SK-N-SH (cell line): ENCODE measurements at regions not wholly inside any gene's neighbourhood (a gene's known extent, or its start where the extent isn't known, plus 50 kb on each side); places are given as distances from the start of the nearest gene placed in this dataset.
"Not testable (repeated sequence)": the region's sequence is repeated elsewhere in the genome, so short reads cannot be mapped to it uniquely, and the experiment has no call there.

Source experiments
- CTCF ChIA-PET: fragments of 300-600, 350-600 bp; formaldehyde crosslinking; extraction: SDS; loops from one replicate; lab custom pipeline; 2021; lab: Yijun Ruan, JAX
- POLR2A ChIA-PET: fragments of 350-600 bp; sonication (Branson Sonifier 250); formaldehyde crosslinking; extraction: SDS; loops from one replicate; lab custom pipeline; 2020; ENCODE audit warnings: antibody characterized with exemption, inconsistent platforms; lab: Yijun Ruan, JAX
- DNase-seq: peaks from one replicate; pipeline ENCODE4 v3.0.0; 2012
- H2AFZ ChIP-seq: fragments of 200-600 bp; sonication (generic); 2 replicates; pipeline ENCODE4 v1.8.1; 2016; ENCODE audit warnings: antibody characterized with exemption, mild to moderate bottlenecking, low read depth
- H3F3A ChIP-seq: fragments of 200-600 bp; sonication (generic); replicated peaks from 2 replicates; pipeline ENCODE3; 2016; ENCODE audit warnings: antibody characterized with exemption, mild to moderate bottlenecking; ENCODE audit not compliant: insufficient read depth
- H3K27ac ChIP-seq, 2 experiments: fragments of 200-500 bp in 1 of 2; fragments of 200-600 bp in 1 of 2; sonication (Bioruptor generic) in 1 of 2; sonication (generic), shearing (Covaris generic) in 1 of 2; 2 replicates each; pipeline versions ENCODE4 v1.5.1 to v1.6.1; 2014 to 2016; ENCODE audit warnings: low read depth in 2 of 2, inconsistent platforms in 1 of 2, low read length in 1 of 2, mild to moderate bottlenecking in 1 of 2, mixed read lengths in 1 of 2
- H3K27me3 ChIP-seq: fragments of 200-600 bp; sonication (generic), shearing (Covaris generic); 2 replicates; pipeline ENCODE4 v1.6.1; 2016; ENCODE audit warnings: mixed run types; ENCODE audit not compliant: insufficient read depth
- H3K36me3 ChIP-seq, 2 experiments: fragments of 200-500 bp in 1 of 2; fragments of 200-600 bp in 1 of 2; sonication (Bioruptor generic) in 1 of 2; sonication (generic) in 1 of 2; replicated peaks in 1 of 2; 2 replicates each; pipeline versions ENCODE3 to v1.5.1; 2014 to 2016; ENCODE audit warnings: low read length in 1 of 2, mild to moderate bottlenecking in 1 of 2; ENCODE audit not compliant: insufficient read depth in 2 of 2, control insufficient read depth in 1 of 2
- H3K4me1 ChIP-seq, 2 experiments: fragments of 200-500 bp in 1 of 2; fragments of 200-600 bp in 1 of 2; sonication (Bioruptor generic) in 1 of 2; sonication (generic), shearing (Covaris generic) in 1 of 2; 2 replicates each; pipeline versions ENCODE4 v1.5.1 to v1.6.1; 2014 to 2016; ENCODE audit warnings: low read depth in 1 of 2, low read length in 1 of 2, mixed run types in 1 of 2; ENCODE audit not compliant: insufficient read depth in 2 of 2, control insufficient read depth in 1 of 2
- H3K4me2 ChIP-seq: fragments of 200-600 bp; sonication (generic), shearing (Covaris generic); 2 replicates; pipeline ENCODE4 v1.6.1; 2017; ENCODE audit warnings: mixed run types
- H3K4me3 ChIP-seq, 2 experiments: fragments of 200-500 bp in 1 of 2; fragments of 200-600 bp in 1 of 2; sonication (Bioruptor generic) in 1 of 2; sonication (generic), shearing (Covaris generic) in 1 of 2; 2 replicates each; pipeline versions ENCODE4 v1.5.1 to v1.8.1; 2014 to 2016; ENCODE audit warnings: low read depth in 2 of 2, inconsistent platforms in 1 of 2, low read length in 1 of 2, mild to moderate bottlenecking in 1 of 2, mixed read lengths in 1 of 2, moderate library complexity in 1 of 2
- H3K79me2 ChIP-seq: fragments of 200-600 bp; sonication (generic); 2 replicates; pipeline ENCODE4 v1.8.1; 2017; ENCODE audit warnings: mild to moderate bottlenecking; ENCODE audit not compliant: insufficient read depth
- H3K9ac ChIP-seq: fragments of 200-600 bp; sonication (generic); 2 replicates; pipeline ENCODE4 v1.6.1; 2017; ENCODE audit warnings: mixed run types
- H3K9me2 ChIP-seq: fragments of 200-600 bp; sonication (generic); 2 replicates; pipeline ENCODE4 v1.6.1; 2017; ENCODE audit warnings: mixed run types
- H3K9me3 ChIP-seq: fragments of 200-600 bp; sonication (generic); 2 replicates; pipeline ENCODE4 v1.6.1; 2017; ENCODE audit warnings: mixed run types, mild to moderate bottlenecking, moderate library complexity
- H4K20me1 ChIP-seq: fragments of 200-600 bp; sonication (generic); 2 replicates; pipeline ENCODE4 v1.6.1; 2017; ENCODE audit warnings: mild to moderate bottlenecking, mixed run types; ENCODE audit not compliant: insufficient read depth
- ELF1 ChIP-seq: IDR thresholded peaks from 2 replicates; pipeline ENCODE4 v1.4.0; 2012
- EP300 ChIP-seq, 2 experiments: IDR thresholded peaks; 2 replicates each; pipeline versions ENCODE4 v1.4.0 to v1.6.1; 2012; ENCODE audit warnings: borderline replicate concordance in 1 of 2, low read depth in 1 of 2, low read length in 1 of 2
- EZH2phosphoT487 ChIP-seq: fragments of 200-600 bp; sonication (generic); IDR thresholded peaks from 2 replicates; pipeline ENCODE4 v1.6.1; 2017; ENCODE audit warnings: low read depth, mixed run types, mild to moderate bottlenecking, antibody characterized with exemption, moderate library complexity, borderline replicate concordance
- FOSL2 ChIP-seq: IDR thresholded peaks from 2 replicates; pipeline ENCODE4 v1.4.0; 2012; ENCODE audit warnings: low read depth, mild to moderate bottlenecking, moderate library complexity, borderline replicate concordance
- FOXM1 ChIP-seq: IDR thresholded peaks from 2 replicates; pipeline ENCODE4 v1.4.0; 2012; ENCODE audit warnings: low read depth, mild to moderate bottlenecking
- GATA2 ChIP-seq: sonication (generic); formaldehyde crosslinking; IDR thresholded peaks from 2 replicates; pipeline ENCODE4 v1.5.0; 2020; ENCODE audit warnings: mild to moderate bottlenecking, missing genetic modification reagents
- IRF3 ChIP-seq: fragments of 150-350 bp; IDR thresholded peaks from 2 replicates; pipeline ENCODE4 v1.6.1; 2016; ENCODE audit warnings: mild to moderate bottlenecking, low read depth, low read length
- MXI1 ChIP-seq: IDR thresholded peaks from 2 replicates; pipeline ENCODE4 v1.6.1; 2012; ENCODE audit warnings: mild to moderate bottlenecking, low read depth, low read length, improper control_type of control experiment
- NRF1 ChIP-seq: IDR thresholded peaks from 2 replicates; pipeline ENCODE4 v1.6.1; 2012; ENCODE audit warnings: low read depth, mild to moderate bottlenecking, low read length
- RAD21 ChIP-seq: IDR thresholded peaks from 2 replicates; pipeline ENCODE4 v1.6.1; 2012; ENCODE audit warnings: mild to moderate bottlenecking, low read length
- RCOR1 ChIP-seq: fragments of 150-350 bp; IDR thresholded peaks from 2 replicates; pipeline ENCODE4 v1.6.1; 2017; ENCODE audit warnings: antibody characterized with exemption, low read length
- RXRA ChIP-seq: IDR thresholded peaks from 2 replicates; pipeline ENCODE4 v1.4.0; 2012; ENCODE audit warnings: low read depth, mild to moderate bottlenecking, borderline replicate concordance
- SMC3 ChIP-seq: IDR thresholded peaks from 2 replicates; pipeline ENCODE4 v1.6.1; 2012; ENCODE audit warnings: low read depth, low read length, improper control_type of control experiment
- TAF1 ChIP-seq: IDR thresholded peaks from 2 replicates; pipeline ENCODE4 v1.6.1; 2012; ENCODE audit warnings: low read depth, mild to moderate bottlenecking, low read length, moderate library complexity, borderline replicate concordance
- TCF12 ChIP-seq: IDR thresholded peaks from 2 replicates; pipeline ENCODE4 v1.4.0; 2012
- TEAD4 ChIP-seq: IDR thresholded peaks from 2 replicates; pipeline ENCODE4 v1.4.0; 2012; ENCODE audit warnings: mild to moderate bottlenecking, borderline replicate concordance; ENCODE audit not compliant: insufficient read depth
- USF2 ChIP-seq: fragments of 150-350 bp; IDR thresholded peaks from 2 replicates; pipeline ENCODE4 v1.6.1; 2017; ENCODE audit warnings: antibody characterized with exemption, low read length, low read depth, borderline replicate concordance
- YY1 ChIP-seq: IDR thresholded peaks from 2 replicates; pipeline ENCODE4 v1.4.0; 2012; ENCODE audit warnings: low read depth, mild to moderate bottlenecking
- ZBTB33 ChIP-seq: IDR thresholded peaks from 2 replicates; pipeline ENCODE4 v1.4.0; 2012; ENCODE audit warnings: low read depth, borderline replicate concordance
- WGBS: methylation state at CpG from one replicate; pipeline ENCODE4 v1.1.6; 2017; ENCODE audit warnings: low lambda C conversion rate; 5-methylcytosine and 5-hydroxymethylcytosine counted together
- TF ChIP-seq, protein P1 (sequence below): IDR thresholded peaks from 2 replicates; pipeline ENCODE4 v1.4.0; 2012; ENCODE audit warnings: low read depth, borderline replicate concordance

DNA sequence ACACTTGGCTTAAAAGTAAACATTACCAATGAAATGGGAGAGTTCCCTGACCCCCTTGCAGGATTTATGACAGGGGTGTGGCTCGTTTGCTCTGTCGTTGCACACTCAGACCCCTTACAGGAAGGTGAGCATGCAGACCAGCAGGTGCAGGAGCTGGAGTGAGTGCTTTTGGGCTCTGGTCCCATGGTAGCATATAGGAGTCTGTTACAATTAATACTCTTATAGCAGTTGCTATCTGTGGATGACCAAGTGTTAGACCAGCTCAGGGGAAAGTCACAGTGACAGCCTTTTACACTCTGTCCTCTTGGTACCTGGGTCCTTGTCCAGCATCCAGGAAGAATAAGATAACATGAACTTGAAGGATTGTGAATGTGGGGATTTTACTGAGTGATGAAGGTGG is 1177.5 kb downstream of the NSUN3 start:
- CTCF ChIA-PET: no interaction called here
- WGBS: 9% methylated on average over 2 of the region's 2 CpGs
- H3K4me2 ChIP-seq: no peak overlapping the region

DNA sequence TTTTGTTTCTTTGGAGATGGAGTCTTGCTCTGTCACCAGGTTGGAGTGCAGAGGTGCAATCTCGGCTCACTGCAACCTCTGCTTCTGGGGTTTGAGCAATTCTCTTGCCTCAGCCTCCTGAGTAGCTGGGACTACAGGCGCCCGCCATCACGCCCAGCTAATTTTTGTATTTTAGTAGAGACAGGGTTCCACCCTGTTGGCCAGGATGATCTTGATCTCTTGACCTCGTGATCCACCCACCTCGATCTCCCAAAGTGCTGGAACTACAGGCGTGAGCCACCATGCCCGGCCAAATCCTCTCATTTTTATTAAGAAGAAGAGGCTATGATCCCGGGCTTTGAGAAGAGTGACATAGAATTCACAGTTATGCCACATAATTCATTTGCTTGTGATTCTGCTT is 1178.4 kb downstream of the NSUN3 start:
- H3K4me3 ChIP-seq, H3K27ac ChIP-seq, H4K20me1 ChIP-seq, DNase-seq, H3K9me3 ChIP-seq, CTCF ChIA-PET, H3F3A ChIP-seq, H3K4me2 ChIP-seq, H3K27me3 ChIP-seq, H3K9me2 ChIP-seq, H3K9ac ChIP-seq, POLR2A ChIA-PET, H3K36me3 ChIP-seq, H3K4me1 ChIP-seq, H2AFZ ChIP-seq, H3K79me2 ChIP-seq: not testable (repeated sequence)
- WGBS: 50% methylated on average over 9 of the region's 9 CpGs

More for the DNA sequence above, 1177.5 kb downstream of the NSUN3 start:
- Histone ChIP-seq H4K20me1 (no peaks in the 10 kb centered on the region), H3K9me2 (no peaks in the 10 kb centered on the region), H3K4me3 (no peak overlapping the region), H2AFZ (no peak overlapping the region), H3F3A (no peaks in the 10 kb centered on the region), H3K27ac (no peak overlapping the region), H3K79me2 (no peaks in the 10 kb centered on the region), H3K4me1 (no peaks in the 10 kb centered on the region), H3K9me3 (no peaks in the 10 kb centered on the region), H3K27me3 (no peaks in the 10 kb centered on the region), H3K9ac (no peak overlapping the region), H3K36me3 (no peaks in the 10 kb centered on the region)
- DNase-seq: no peak
- POLR2A ChIA-PET: no interaction called here
- TF ChIP-seq ELF1 (no peak), FOXM1 (no peak), TEAD4 (no peak), GATA2 (no peak), RAD21 (no peak), RCOR1 (no peak), YY1 (no peak), IRF3 (no peak), NRF1 (no peak), EP300 (IDR thresholded peaks at IDR 0.05; ENCODE audit: borderline replicate concordance in 1 of 2, low read depth in 1 of 2, low read length in 1 of 2) (no peak), TCF12 (no peak), SMC3 (no peak), USF2 (no peak), TAF1 (no peak), RXRA (no peak), FOSL2 (no peak), EZH2phosphoT487 (no peak), MXI1 (no peak), ZBTB33 (no peak)
- TF ChIP-seq, protein P1, sequence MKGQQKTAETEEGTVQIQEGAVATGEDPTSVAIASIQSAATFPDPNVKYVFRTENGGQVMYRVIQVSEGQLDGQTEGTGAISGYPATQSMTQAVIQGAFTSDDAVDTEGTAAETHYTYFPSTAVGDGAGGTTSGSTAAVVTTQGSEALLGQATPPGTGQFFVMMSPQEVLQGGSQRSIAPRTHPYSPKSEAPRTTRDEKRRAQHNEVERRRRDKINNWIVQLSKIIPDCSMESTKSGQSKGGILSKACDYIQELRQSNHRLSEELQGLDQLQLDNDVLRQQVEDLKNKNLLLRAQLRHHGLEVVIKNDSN: no peak
